H9 (cell line): ENCODE measurements at regions not wholly inside any gene's neighbourhood (a gene's known extent, or its start where the extent isn't known, plus 50 kb on each side); places are given as distances from the start of the nearest gene placed in this dataset.
"Not testable (repeated sequence)": the region's sequence is repeated elsewhere in the genome, so short reads cannot be mapped to it uniquely, and the experiment has no call there.

ENCODE experiments used
- DNase-seq: peaks from one replicate; pipeline ENCODE4 v3.0.0-alpha.2; 2017
- H2AFZ ChIP-seq: one replicate; pipeline ENCODE4 v1.6.1; 2013; ENCODE audit warnings: mild to moderate bottlenecking, low read length, control low read depth, moderate library complexity
- H2AK5ac ChIP-seq: 2 replicates; pipeline ENCODE4 v1.6.1; 2013; ENCODE audit warnings: low read length, control low read depth, mixed read lengths; ENCODE audit not compliant: insufficient read length
- H2BK120ac ChIP-seq: one replicate; pipeline ENCODE4 v1.6.1; 2013; ENCODE audit warnings: low read depth, mild to moderate bottlenecking, low read length, control low read depth, inconsistent platforms; ENCODE audit not compliant: poor library complexity, severe bottlenecking
- H2BK12ac ChIP-seq: 2 replicates; pipeline ENCODE4 v1.6.1; 2013; ENCODE audit warnings: low read length, control low read depth, mixed read lengths, low read depth; ENCODE audit not compliant: insufficient read length
- H2BK15ac ChIP-seq: 2 replicates; pipeline ENCODE4 v1.6.1; 2013; ENCODE audit warnings: low read depth, low read length, control low read depth
- H2BK20ac ChIP-seq: one replicate; pipeline ENCODE4 v1.6.1; 2013; ENCODE audit warnings: low read depth, mild to moderate bottlenecking, low read length, control low read depth, inconsistent platforms; ENCODE audit not compliant: poor library complexity, severe bottlenecking
- H2BK5ac ChIP-seq: 2 replicates; pipeline ENCODE4 v1.6.1; 2013; ENCODE audit warnings: low read length, control low read depth, mixed read lengths; ENCODE audit not compliant: insufficient read length
- H3K14ac ChIP-seq: 2 replicates; pipeline ENCODE4 v1.6.1; 2013; ENCODE audit warnings: low read length, control low read depth; ENCODE audit not compliant: insufficient read depth
- H3K18ac ChIP-seq: 2 replicates; pipeline ENCODE4 v1.6.1; 2013; ENCODE audit warnings: low read depth, mild to moderate bottlenecking, mixed read lengths, low read length, control low read depth; ENCODE audit not compliant: insufficient read length
- H3K23ac ChIP-seq: 2 replicates; pipeline ENCODE4 v1.6.1; 2013; ENCODE audit warnings: low read length, control low read depth, mixed read lengths, low read depth; ENCODE audit not compliant: insufficient read length
- H3K23me2 ChIP-seq: 2 replicates; pipeline ENCODE4 v1.6.1; 2013; ENCODE audit warnings: low read depth, mild to moderate bottlenecking, mixed read lengths, low read length, control low read depth; ENCODE audit not compliant: insufficient read length, poor library complexity, severe bottlenecking
- H3K27ac ChIP-seq: 2 replicates; pipeline ENCODE4 v1.5.1; 2013; ENCODE audit warnings: low read length, control low read depth, mixed read lengths, low read depth; ENCODE audit not compliant: insufficient read length
- H3K27me3 ChIP-seq: 2 replicates; pipeline ENCODE4 v1.6.1; 2013; ENCODE audit warnings: low read length, control low read depth, inconsistent platforms; ENCODE audit not compliant: insufficient read depth
- H3K4ac ChIP-seq: 2 replicates; pipeline ENCODE4 v1.6.1; 2013; ENCODE audit warnings: low read depth, mild to moderate bottlenecking, control low read depth, inconsistent platforms, low read length, moderate library complexity
- H3K4me1 ChIP-seq: 2 replicates; pipeline ENCODE4 v1.6.1; 2013; ENCODE audit warnings: low read length, control low read depth, inconsistent platforms; ENCODE audit not compliant: insufficient read depth
- H3K4me2 ChIP-seq: 2 replicates; pipeline ENCODE4 v1.6.1; 2013; ENCODE audit warnings: low read length, control low read depth, mixed read lengths; ENCODE audit not compliant: insufficient read length, insufficient read depth
- H3K56ac ChIP-seq: 2 replicates; pipeline ENCODE4 v1.6.1; 2013; ENCODE audit warnings: low read depth, mild to moderate bottlenecking, mixed read lengths, low read length, control low read depth; ENCODE audit not compliant: insufficient read length
- H3K79me1 ChIP-seq: 2 replicates; pipeline ENCODE4 v1.6.1; 2013; ENCODE audit warnings: low read depth, mild to moderate bottlenecking, moderate library complexity, low read length, control low read depth, inconsistent platforms; ENCODE audit not compliant: insufficient read depth, poor library complexity, severe bottlenecking
- H3K79me2 ChIP-seq: 2 replicates; pipeline ENCODE4 v1.6.1; 2013; ENCODE audit warnings: low read length, control low read depth, inconsistent platforms; ENCODE audit not compliant: insufficient read depth
- H3K9ac ChIP-seq: 2 replicates; pipeline ENCODE4 v1.6.1; 2013; ENCODE audit warnings: low read length, control low read depth, mixed read lengths; ENCODE audit not compliant: insufficient read length; ENCODE audit errors: extremely low read depth
- H3K9me3 ChIP-seq: one replicate; pipeline ENCODE4 v1.6.1; 2013; ENCODE audit warnings: low read depth, low read length, inconsistent platforms; ENCODE audit not compliant: control insufficient read depth
- H3T11ph ChIP-seq: one replicate; pipeline ENCODE4 v1.6.1; 2013; ENCODE audit warnings: mild to moderate bottlenecking, low read length, control low read depth, inconsistent platforms
- H4K20me1 ChIP-seq: one replicate; pipeline ENCODE4 v1.6.1; 2013; ENCODE audit not compliant: control insufficient read depth, insufficient read length, insufficient read depth
- H4K5ac ChIP-seq: 2 replicates; pipeline ENCODE4 v1.6.1; 2013; ENCODE audit warnings: low read depth, mild to moderate bottlenecking, mixed read lengths, low read length, control low read depth; ENCODE audit not compliant: insufficient read length
- H4K8ac ChIP-seq: replicated peaks from 2 replicates; pipeline ENCODE4 v1.6.1; 2013; ENCODE audit warnings: low read length, control low read depth, mixed read lengths, low read depth; ENCODE audit not compliant: insufficient read length
- H4K91ac ChIP-seq: 2 replicates; pipeline ENCODE4 v1.6.1; 2013; ENCODE audit warnings: low read depth, mild to moderate bottlenecking, moderate library complexity, mixed read lengths, low read length, control low read depth; ENCODE audit not compliant: insufficient read length
- H3K27ac Mint-ChIP-seq, 3 experiments: 2 replicates in 2 of 3; 3 replicates in 1 of 3; pipeline ENCODE4 v1.8.0; 2020 to 2021; ENCODE audit warnings: mixed read lengths in 3 of 3, mild to moderate bottlenecking in 1 of 3, moderate library complexity in 1 of 3
- H3K27me3 Mint-ChIP-seq: 2 replicates; pipeline ENCODE4 v1.8.0; 2021; ENCODE audit warnings: low read depth, mild to moderate bottlenecking, moderate library complexity, mixed read lengths
- H3K36me3 Mint-ChIP-seq, 3 experiments: 2 replicates in 2 of 3; 3 replicates in 1 of 3; pipeline ENCODE4 v1.8.0; 2020 to 2021; ENCODE audit warnings: low read depth in 3 of 3, mixed read lengths in 3 of 3; ENCODE audit not compliant: insufficient read depth in 1 of 3
- H3K4me1 Mint-ChIP-seq, 2 experiments: 2 replicates each; pipeline ENCODE4 v1.8.0; 2020; ENCODE audit warnings: mixed read lengths in 2 of 2
- H3K4me3 Mint-ChIP-seq, 2 experiments: 2 replicates in 1 of 2; 3 replicates in 1 of 2; pipeline ENCODE4 v1.8.0; 2020 to 2021; ENCODE audit warnings: mild to moderate bottlenecking in 2 of 2, mixed read lengths in 2 of 2, moderate library complexity in 1 of 2
- H3K9me3 Mint-ChIP-seq, 2 experiments: 2 replicates in 1 of 2; 3 replicates in 1 of 2; pipeline ENCODE4 v1.8.0; 2020; ENCODE audit warnings: mild to moderate bottlenecking in 2 of 2, mixed read lengths in 2 of 2, moderate library complexity in 1 of 2
- CTCF ChIP-seq: fragments of 200-600 bp; sonication (generic); conservative IDR thresholded peaks from 3 replicates; pipeline ENCODE4 v1.8.0; 2021; ENCODE audit warnings: antibody characterized with exemption, mild to moderate bottlenecking
- WGBS: extraction: QIAGEN DNeasy Blood & Tissue Kit; methylation state at CpG from one replicate; pipeline ENCODE4 v1.1.7; 2013; ENCODE audit warnings: missing lambda C conversion rate, low lambda C conversion rate, mixed read lengths; ENCODE audit not compliant: insufficient read length; ENCODE audit errors: extremely low coverage; 5-methylcytosine and 5-hydroxymethylcytosine counted together

- Mint-ChIP-seq H3K9me3 (peaks cover 10 to 20% of the 10 kb centered on the region in 2 experiments), H3K4me3 (no peak overlapping the region; a peak in 1 of 5 replicates), H3K36me3 (peaks cover 5 to 18% (median 17%) of the 10 kb centered on the region in 3 experiments; a peak in 6 of 7 replicates), H3K27ac (peak overlapping the region in 2 of 3 experiments; percentile 60 to 97; a peak in 6 of 7 replicates), H3K27me3 (no peaks in the 10 kb centered on the region), H3K4me1 (peaks cover 28 to 36% of the 10 kb centered on the region in 2 experiments)
- Histone ChIP-seq H3K23me2 (no peaks in the 10 kb centered on the region), H3K56ac (no peak overlapping the region), H3T11ph (no peak overlapping the region), H4K20me1 (no peaks in the 10 kb centered on the region), H3K18ac (no peak overlapping the region), H4K8ac (no peak overlapping the region), H4K91ac (no peak overlapping the region), H3K9ac (no peak overlapping the region), H2BK15ac (no peak overlapping the region), H2AFZ (no peak overlapping the region), H3K4ac (no peak overlapping the region), H3K14ac (no peak overlapping the region), H3K4me2 (no peak overlapping the region), H3K23ac (no peak overlapping the region), H3K27ac (no peak overlapping the region), H2AK5ac (no peak overlapping the region), H3K4me1 (peaks cover 4% of the 10 kb centered on the region), H3K9me3 (no peaks in the 10 kb centered on the region), H3K79me1 (no peaks in the 10 kb centered on the region), H2BK5ac (no peak overlapping the region), H3K79me2 (no peaks in the 10 kb centered on the region), H2BK20ac (no peak overlapping the region), H2BK120ac (no peak overlapping the region), H2BK12ac (no peak overlapping the region), H3K27me3 (no peaks in the 10 kb centered on the region), H4K5ac (no peak overlapping the region)
- peak; percentile 66 for TF ChIP-seq CTCF
- DNase-seq: peak; percentile 49
- WGBS: no CpG with 5 or more reads among the region's 11 CpGs
Observed at GRCh38 chr4:156109943-156110900, 156.6 kb upstream of the CTSO start.

- WGBS: no CpG with 5 or more reads among the region's 1 CpG
- H3K27ac ChIP-seq, H3K14ac ChIP-seq, H2BK15ac ChIP-seq, H3K27me3 ChIP-seq, H2BK120ac ChIP-seq, H3K4me1 ChIP-seq, H2AFZ ChIP-seq, H2AK5ac ChIP-seq, H3T11ph ChIP-seq, H3K79me2 ChIP-seq, DNase-seq, H3K4ac ChIP-seq, H3K18ac ChIP-seq, H3K9ac ChIP-seq, H3K79me1 ChIP-seq, H3K23ac ChIP-seq, H2BK12ac ChIP-seq, H3K4me2 ChIP-seq, H4K8ac ChIP-seq, H2BK20ac ChIP-seq, H4K5ac ChIP-seq, H4K20me1 ChIP-seq, H3K9me3 ChIP-seq, H3K56ac ChIP-seq, H3K27me3 Mint-ChIP-seq, H2BK5ac ChIP-seq, H3K23me2 ChIP-seq, H4K91ac ChIP-seq: not testable (repeated sequence)
- Mint-ChIP-seq H3K9me3 (peaks cover 10 to 20% of the 10 kb centered on the region in 2 experiments), H3K4me3 (peak overlapping the region in 1 of 2 experiments; percentile 60; a peak in 2 of 5 replicates), H3K4me1 (peaks cover 28 to 36% of the 10 kb centered on the region in 2 experiments), H3K27ac (peak overlapping the region in 1 of 3 experiments; percentile 85; a peak in 1 of 7 replicates), H3K36me3 (peaks cover 5 to 18% (median 17%) of the 10 kb centered on the region in 3 experiments; a peak in 6 of 7 replicates)
Observed at GRCh38 chr4:156109087-156109486, 155.4 kb upstream of the CTSO start.
